Suprapubic skin (tissue), 3 donors: ENCODE measurements at regions not wholly inside any gene's neighbourhood (a gene's known extent, or its start where the extent isn't known, plus 50 kb on each side); places are given as distances from the start of the nearest gene placed in this dataset.

Source experiments
- CTCF ChIP-seq, 2 donors: fragments of 200-600 bp in 1 of 2; fragments of 450-650 bp in 1 of 2; sonication (generic) in 1 of 2; IDR thresholded peaks; one replicate each; pipeline ENCODE4 v1.5.1; 2016 to 2019; ENCODE audit warnings: antibody characterized with exemption in 2 of 2, mild to moderate bottlenecking in 1 of 2, moderate library complexity in 1 of 2
- POLR2A ChIP-seq, 2 donors: fragments of 450-650 bp; IDR thresholded peaks; one replicate each; pipeline ENCODE4 v1.6.1; 2017; ENCODE audit warnings: antibody characterized with exemption in 2 of 2, mild to moderate bottlenecking in 2 of 2, moderate library complexity in 2 of 2

- TF ChIP-seq CTCF (IDR thresholded peaks at IDR 0.05) (no peak), POLR2A (IDR thresholded peaks at IDR 0.05) (no peak)
These were observed 132.9 kb upstream of the CRHR1 start for GRCh38 chr17:45651145-45651709.
